Loucy (cell line): ENCODE measurements at regions not wholly inside any gene's neighbourhood (a gene's known extent, or its start where the extent isn't known, plus 50 kb on each side); places are given as distances from the start of the nearest gene placed in this dataset.

Experiments used
- H2AFZ ChIP-seq: fragments of 200-600 bp; sonication (generic); 2 replicates; pipeline ENCODE4 v1.6.0; 2016; ENCODE audit warnings: antibody characterized with exemption, mild to moderate bottlenecking, low read length, moderate library complexity
- H3F3A ChIP-seq: fragments of 200-600 bp; 2 replicates; pipeline ENCODE4 v1.6.0; 2016; ENCODE audit warnings: antibody characterized with exemption, low read depth, mild to moderate bottlenecking
- H3K27me3 ChIP-seq: fragments of 200-600 bp; sonication (generic); 2 replicates; pipeline ENCODE4 v1.6.1; 2014; ENCODE audit warnings: low read length, mild to moderate bottlenecking; ENCODE audit not compliant: insufficient read depth, poor library complexity, severe bottlenecking
- H3K36me3 ChIP-seq: fragments of 200-600 bp; sonication (generic); 2 replicates; pipeline ENCODE4 v1.6.1; 2016; ENCODE audit warnings: low read length; ENCODE audit not compliant: insufficient read depth
- H3K4me1 ChIP-seq: fragments of 200-600 bp; sonication (generic); 2 replicates; pipeline ENCODE4 v1.5.1; 2014; ENCODE audit warnings: low read length, mild to moderate bottlenecking; ENCODE audit not compliant: insufficient read depth, poor library complexity, severe bottlenecking
- H3K4me2 ChIP-seq: fragments of 200-600 bp; sonication (generic); 2 replicates; pipeline ENCODE4 v1.6.0; 2014; ENCODE audit warnings: antibody characterized with exemption, low read length, low read depth, mild to moderate bottlenecking; ENCODE audit not compliant: poor library complexity, severe bottlenecking
- H3K4me3 ChIP-seq: fragments of 200-600 bp; sonication (generic); 2 replicates; pipeline ENCODE4 v1.5.1; 2014; ENCODE audit warnings: low read length, mild to moderate bottlenecking, mixed read lengths; ENCODE audit not compliant: poor library complexity, severe bottlenecking
- H3K79me2 ChIP-seq: fragments of 200-600 bp; sonication (generic); 2 replicates; pipeline ENCODE4 v1.6.1; 2014; ENCODE audit warnings: low read length; ENCODE audit not compliant: insufficient read depth
- H3K9ac ChIP-seq: fragments of 200-600 bp; sonication (generic); 2 replicates; pipeline ENCODE4 v1.6.0; 2014; ENCODE audit warnings: mild to moderate bottlenecking, low read depth, low read length, moderate library complexity; ENCODE audit not compliant: poor library complexity, severe bottlenecking
- H3K9me2 ChIP-seq: fragments of 200-600 bp; sonication (generic); replicated peaks from 2 replicates; pipeline ENCODE4 v1.6.1; 2016; ENCODE audit warnings: low read depth, low read length, mixed read lengths
- H3K9me3 ChIP-seq: fragments of 200-600 bp; sonication (generic); 2 replicates; pipeline ENCODE4 v1.6.1; 2014; ENCODE audit warnings: mild to moderate bottlenecking, antibody characterized with exemption, low read length, low read depth; ENCODE audit not compliant: insufficient read depth
- H4K20me1 ChIP-seq: fragments of 200-600 bp; sonication (generic); 2 replicates; pipeline ENCODE4 v1.6.0; 2014; ENCODE audit warnings: antibody characterized with exemption, low read length, mild to moderate bottlenecking; ENCODE audit not compliant: insufficient read depth, poor library complexity, severe bottlenecking
- EZH2phosphoT487 ChIP-seq: fragments of 200-600 bp; IDR thresholded peaks from 2 replicates; pipeline ENCODE4 v1.6.1; 2018; ENCODE audit warnings: antibody characterized with exemption, mild to moderate bottlenecking, moderate library complexity, borderline replicate concordance
- TF ChIP-seq, protein P1 (sequence below): fragments of 200-600 bp; sonication (generic); conservative IDR thresholded peaks from 2 replicates; pipeline ENCODE4 v1.5.1; 2014; ENCODE audit warnings: mild to moderate bottlenecking, antibody characterized with exemption, low read length

- Histone ChIP-seq H3K36me3 (no peaks in the 10 kb centered on the region), H3K9ac (no peak overlapping the region), H4K20me1 (no peaks in the 10 kb centered on the region), H3K4me2 (no peak overlapping the region), H3K4me3 (no peak overlapping the region), H2AFZ (no peak overlapping the region; the same call in 1 of the 2 replicates), H3K9me3 (peaks cover 7% of the 10 kb centered on the region; the same call in 1 of the 2 replicates), H3K4me1 (peaks cover 25% of the 10 kb centered on the region), H3K79me2 (no peaks in the 10 kb centered on the region), H3F3A (no peaks in the 10 kb centered on the region), H3K27me3 (no peaks in the 10 kb centered on the region), H3K9me2 (no peaks in the 10 kb centered on the region)
- TF ChIP-seq, protein P1, sequence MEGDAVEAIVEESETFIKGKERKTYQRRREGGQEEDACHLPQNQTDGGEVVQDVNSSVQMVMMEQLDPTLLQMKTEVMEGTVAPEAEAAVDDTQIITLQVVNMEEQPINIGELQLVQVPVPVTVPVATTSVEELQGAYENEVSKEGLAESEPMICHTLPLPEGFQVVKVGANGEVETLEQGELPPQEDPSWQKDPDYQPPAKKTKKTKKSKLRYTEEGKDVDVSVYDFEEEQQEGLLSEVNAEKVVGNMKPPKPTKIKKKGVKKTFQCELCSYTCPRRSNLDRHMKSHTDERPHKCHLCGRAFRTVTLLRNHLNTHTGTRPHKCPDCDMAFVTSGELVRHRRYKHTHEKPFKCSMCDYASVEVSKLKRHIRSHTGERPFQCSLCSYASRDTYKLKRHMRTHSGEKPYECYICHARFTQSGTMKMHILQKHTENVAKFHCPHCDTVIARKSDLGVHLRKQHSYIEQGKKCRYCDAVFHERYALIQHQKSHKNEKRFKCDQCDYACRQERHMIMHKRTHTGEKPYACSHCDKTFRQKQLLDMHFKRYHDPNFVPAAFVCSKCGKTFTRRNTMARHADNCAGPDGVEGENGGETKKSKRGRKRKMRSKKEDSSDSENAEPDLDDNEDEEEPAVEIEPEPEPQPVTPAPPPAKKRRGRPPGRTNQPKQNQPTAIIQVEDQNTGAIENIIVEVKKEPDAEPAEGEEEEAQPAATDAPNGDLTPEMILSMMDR, result no peak
- no peak for TF ChIP-seq EZH2phosphoT487
Observed at GRCh38 chr16:74078511-74079231, 217.9 kb upstream of the PSMD7 start.

- Histone ChIP-seq H3K36me3 (no peaks in the 10 kb centered on the region), H4K20me1 (no peaks in the 10 kb centered on the region), H3K9me3 (peaks cover 7% of the 10 kb centered on the region; the same call in 1 of the 2 replicates), H3K27me3 (no peaks in the 10 kb centered on the region), H3K4me1 (peaks cover 15% of the 10 kb centered on the region), H2AFZ (no peak overlapping the region), H3F3A (no peaks in the 10 kb centered on the region), H3K9me2 (no peaks in the 10 kb centered on the region), H3K9ac (no peak overlapping the region), H3K79me2 (no peaks in the 10 kb centered on the region), H3K4me2 (no peak overlapping the region), H3K4me3 (no peak overlapping the region)
- TF ChIP-seq, protein P1, result no peak
- no peak for TF ChIP-seq EZH2phosphoT487
Observed at GRCh38 chr16:74076568-74076967, 220.0 kb upstream of the PSMD7 start.

- Histone ChIP-seq H3K9me3 (peaks cover 7% of the 10 kb centered on the region; the same call in 1 of the 2 replicates), H3K9ac (no peak overlapping the region), H3K4me3 (no peak overlapping the region)
Observed at GRCh38 chr16:74075393-74075792, 221.2 kb upstream of the PSMD7 start.

More at GRCh38 chr16:74075393-74075792, 221.2 kb upstream of the PSMD7 start:
- H4K20me1 ChIP-seq, result no peaks in the 10 kb centered on the region
- no peak overlapping the region for H3K4me2 ChIP-seq
- no peaks in the 10 kb centered on the region for H3K27me3 ChIP-seq
- H2AFZ ChIP-seq, result no peak overlapping the region
- TF ChIP-seq, protein P1, result no peak
- no peak for TF ChIP-seq EZH2phosphoT487
- H3F3A ChIP-seq, result no peaks in the 10 kb centered on the region
- no peaks in the 10 kb centered on the region for H3K36me3 ChIP-seq
- peaks cover 7% of the 10 kb centered on the region for H3K4me1 ChIP-seq
- no peaks in the 10 kb centered on the region for H3K9me2 ChIP-seq
- no peaks in the 10 kb centered on the region for H3K79me2 ChIP-seq
